GM12874 (cell line): ENCODE measurements at regions not wholly inside any gene's neighbourhood (a gene's known extent, or its start where the extent isn't known, plus 50 kb on each side); places are given as distances from the start of the nearest gene placed in this dataset.

Source experiments
- TF ChIP-seq, protein P1 (sequence below): IDR thresholded peaks from 2 replicates; pipeline ENCODE4 v1.5.1; 2011; ENCODE audit warnings: low read depth, mild to moderate bottlenecking, control low read depth, low read length, moderate library complexity; ENCODE audit not compliant: insufficient read depth

DNA sequence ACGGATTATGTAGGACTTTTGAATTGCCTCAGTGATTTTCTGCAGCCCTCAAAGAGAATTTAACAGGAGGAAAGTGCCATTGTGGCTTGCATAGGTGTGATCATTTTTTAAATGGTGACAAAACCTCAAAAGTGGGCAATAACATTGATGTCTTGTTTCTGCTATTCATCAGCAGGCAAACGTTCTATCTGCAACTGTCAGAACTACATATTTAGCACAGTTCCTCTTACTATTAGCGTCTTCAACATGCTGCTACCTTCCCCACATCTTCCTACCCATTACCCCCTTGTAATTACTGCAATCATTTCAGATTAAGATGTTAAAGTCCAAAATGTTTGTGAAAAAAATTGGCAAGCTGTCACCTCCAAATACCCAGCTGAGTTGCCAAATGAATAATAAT is 254.6 kb downstream of the SMARCA2 start:
- TF ChIP-seq, protein P1, sequence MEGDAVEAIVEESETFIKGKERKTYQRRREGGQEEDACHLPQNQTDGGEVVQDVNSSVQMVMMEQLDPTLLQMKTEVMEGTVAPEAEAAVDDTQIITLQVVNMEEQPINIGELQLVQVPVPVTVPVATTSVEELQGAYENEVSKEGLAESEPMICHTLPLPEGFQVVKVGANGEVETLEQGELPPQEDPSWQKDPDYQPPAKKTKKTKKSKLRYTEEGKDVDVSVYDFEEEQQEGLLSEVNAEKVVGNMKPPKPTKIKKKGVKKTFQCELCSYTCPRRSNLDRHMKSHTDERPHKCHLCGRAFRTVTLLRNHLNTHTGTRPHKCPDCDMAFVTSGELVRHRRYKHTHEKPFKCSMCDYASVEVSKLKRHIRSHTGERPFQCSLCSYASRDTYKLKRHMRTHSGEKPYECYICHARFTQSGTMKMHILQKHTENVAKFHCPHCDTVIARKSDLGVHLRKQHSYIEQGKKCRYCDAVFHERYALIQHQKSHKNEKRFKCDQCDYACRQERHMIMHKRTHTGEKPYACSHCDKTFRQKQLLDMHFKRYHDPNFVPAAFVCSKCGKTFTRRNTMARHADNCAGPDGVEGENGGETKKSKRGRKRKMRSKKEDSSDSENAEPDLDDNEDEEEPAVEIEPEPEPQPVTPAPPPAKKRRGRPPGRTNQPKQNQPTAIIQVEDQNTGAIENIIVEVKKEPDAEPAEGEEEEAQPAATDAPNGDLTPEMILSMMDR, result no peak

DNA sequence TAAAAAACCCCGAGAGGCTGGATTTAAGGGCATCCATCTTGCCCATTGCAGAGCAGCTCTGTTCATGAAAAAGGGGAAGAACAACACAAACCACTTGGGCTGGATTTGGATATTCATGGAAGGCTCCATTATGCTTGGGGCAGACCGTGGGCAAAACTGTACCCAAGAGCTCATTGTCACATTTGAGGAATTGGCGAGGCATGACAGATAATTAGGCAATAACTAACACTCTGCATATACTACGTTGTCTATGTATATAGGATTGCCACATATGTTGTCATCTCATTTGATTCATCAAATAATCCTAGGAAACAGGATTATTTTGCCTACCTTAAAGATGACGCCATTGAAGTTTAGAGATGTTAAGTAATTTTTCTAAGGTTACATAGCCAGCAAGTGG is 255.4 kb downstream of the SMARCA2 start:
- TF ChIP-seq, protein P1, result no peak

DNA sequence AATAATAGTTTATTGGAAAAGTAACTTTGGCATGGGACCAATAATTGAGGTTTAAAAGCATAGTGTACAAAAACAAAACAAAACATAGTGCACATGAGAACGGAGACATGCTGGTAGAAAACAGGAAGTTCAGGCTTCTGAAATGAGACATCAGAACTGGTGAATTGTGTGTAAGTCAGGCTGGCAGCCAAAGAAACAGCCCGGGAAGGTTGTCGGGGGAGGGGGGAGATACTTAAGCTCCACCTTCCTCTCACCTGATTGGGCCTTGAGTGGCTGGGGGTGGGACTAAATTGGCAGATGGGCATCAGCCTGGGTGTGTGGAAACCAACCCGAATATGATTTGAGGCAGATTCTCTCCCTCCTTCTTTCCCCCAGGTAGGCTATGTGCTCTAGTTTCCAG is 256.3 kb downstream of the SMARCA2 start:
- TF ChIP-seq, protein P1, result no peak

DNA sequence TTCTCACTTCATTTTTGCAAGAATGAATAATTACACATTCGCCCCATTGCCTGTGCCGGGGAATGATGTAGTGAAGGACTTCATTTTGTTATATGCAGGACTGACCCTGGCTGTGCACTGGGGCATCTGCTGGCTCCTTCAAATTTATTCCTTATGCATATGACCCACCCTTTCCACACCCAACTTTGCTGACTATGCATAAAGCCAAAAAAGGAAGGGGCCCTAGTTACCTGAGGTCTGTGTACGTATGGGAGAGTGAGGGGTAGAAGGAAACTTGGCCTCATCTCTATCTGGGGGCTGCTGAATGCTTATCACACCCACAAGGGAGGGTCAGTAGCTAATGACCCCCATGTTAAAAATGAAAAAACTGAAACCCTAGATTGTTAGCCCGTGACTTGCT is 259.6 kb downstream of the SMARCA2 start:
- TF ChIP-seq, protein P1, result no peak

DNA sequence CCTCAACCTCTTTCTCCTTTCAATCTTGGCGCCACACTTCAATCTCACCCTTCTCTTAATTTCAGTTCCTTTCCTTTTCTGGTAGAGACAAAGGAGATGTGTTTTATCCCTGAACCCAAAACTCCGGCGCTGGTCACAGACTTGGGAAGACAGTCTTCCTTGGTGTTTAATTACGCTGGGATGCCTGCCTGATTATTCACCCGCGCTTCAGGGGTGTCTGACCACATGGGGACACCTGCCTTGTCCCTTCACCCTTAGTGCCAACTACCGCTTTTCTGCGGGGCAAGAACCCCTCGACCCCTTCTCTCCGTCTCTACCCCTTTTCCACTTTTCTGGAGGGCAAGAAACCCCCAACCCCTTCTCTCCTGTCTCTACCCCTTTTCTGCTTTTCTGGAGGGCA is 261.1 kb downstream of the SMARCA2 start:
- TF ChIP-seq, protein P1, result no peak

DNA sequence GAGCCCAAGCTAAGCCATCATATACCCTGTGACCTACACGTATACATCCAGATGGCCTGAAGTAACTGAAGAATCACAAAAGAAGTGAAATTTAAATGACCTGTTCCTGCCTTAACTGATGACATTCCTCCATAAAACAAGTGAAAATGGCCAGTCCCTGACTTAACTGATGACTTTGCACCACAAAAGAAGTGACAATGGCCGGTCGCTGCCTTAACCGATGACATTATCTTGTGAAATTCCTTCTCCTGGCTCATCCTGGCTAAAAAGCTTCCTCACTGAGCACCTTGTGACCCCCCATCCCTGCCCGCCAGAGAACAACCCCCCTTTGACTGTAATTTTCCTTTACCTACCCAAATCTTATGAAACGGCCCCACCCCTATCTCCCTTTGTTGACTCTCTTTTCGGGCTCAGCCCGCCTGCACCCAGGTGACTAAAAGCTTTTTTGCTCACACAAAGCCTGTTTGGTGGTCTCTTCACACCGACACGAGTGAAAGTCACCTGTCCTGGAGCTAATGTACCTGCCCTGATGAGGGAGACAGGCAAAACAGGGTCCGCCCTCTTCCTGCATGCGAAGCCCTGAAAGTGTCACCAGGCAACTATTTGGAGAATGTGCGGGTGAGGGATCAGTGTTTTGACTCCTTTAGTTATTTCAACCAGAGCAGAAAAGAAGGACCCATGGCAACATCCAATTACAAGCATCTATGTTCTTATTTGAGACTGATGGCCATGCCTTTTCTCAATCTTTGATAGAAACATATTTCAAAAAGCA is 266.1 kb downstream of the SMARCA2 start:
- TF ChIP-seq, protein P1, result no peak

DNA sequence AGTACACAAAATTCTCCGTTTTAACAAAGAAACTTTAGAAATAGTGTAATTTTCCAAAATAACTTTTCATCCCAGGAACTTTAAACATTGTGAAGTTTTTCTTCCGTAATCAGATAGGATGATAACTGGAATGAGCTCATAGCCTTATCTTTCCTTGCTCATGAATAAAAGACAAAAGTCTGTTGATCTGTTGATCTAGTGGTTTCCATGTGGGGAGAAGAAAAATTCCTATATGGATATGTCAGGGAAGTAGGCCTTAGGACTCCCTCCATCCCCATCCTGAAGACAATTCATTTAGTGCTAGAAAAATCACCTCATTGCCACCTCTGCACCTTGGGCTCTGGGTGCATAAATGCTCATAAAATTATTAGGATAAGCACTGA is 266.6 kb downstream of the SMARCA2 start:
- TF ChIP-seq, protein P1, result no peak
